Hematopoietic multipotent progenitor cell (in vitro differentiated cells): ENCODE measurements at regions not wholly inside any gene's neighbourhood (a gene's known extent, or its start where the extent isn't known, plus 50 kb on each side); places are given as distances from the start of the nearest gene placed in this dataset.
"Not testable (repeated sequence)": the region's sequence is repeated elsewhere in the genome, so short reads cannot be mapped to it uniquely, and the experiment has no call there.

Source experiments
- DNase-seq, 3 donors: peaks; one replicate each; pipeline ENCODE4 v3.0.0-alpha.2; 2011 to 2015; ENCODE audit warnings: low read depth in 2 of 3, low spot score in 2 of 3

GRCh38 chr5:52255308-52255707 is 532.4 kb upstream of the ITGA1 start:
- no peak for DNase-seq

- no peak for DNase-seq
Observed at GRCh38 chr5:52262844-52263243, 524.9 kb upstream of the ITGA1 start.

DNA sequence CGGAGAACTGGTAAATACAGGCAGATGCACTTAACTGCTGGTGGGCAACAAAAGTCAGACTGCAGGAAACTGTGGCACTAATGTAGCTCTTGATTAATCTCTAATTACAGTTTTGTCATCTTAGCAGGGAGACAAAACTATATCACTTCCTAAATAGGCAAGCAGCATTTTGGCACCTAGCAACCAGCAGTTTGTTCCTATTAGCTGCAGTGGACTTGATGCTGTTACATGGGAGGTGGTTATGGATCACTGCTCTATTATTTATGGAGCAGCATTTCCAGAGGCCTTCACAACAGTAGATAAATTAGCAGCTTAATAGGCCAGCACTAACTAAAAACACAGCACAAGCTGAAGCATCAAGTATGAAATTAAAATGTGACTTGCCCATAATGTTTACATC is 518.3 kb upstream of the ITGA1 start:
- DNase-seq: no peak

GRCh38 chr5:52269859-52270258 is 517.9 kb upstream of the ITGA1 start:
- DNase-seq: no peak

DNA sequence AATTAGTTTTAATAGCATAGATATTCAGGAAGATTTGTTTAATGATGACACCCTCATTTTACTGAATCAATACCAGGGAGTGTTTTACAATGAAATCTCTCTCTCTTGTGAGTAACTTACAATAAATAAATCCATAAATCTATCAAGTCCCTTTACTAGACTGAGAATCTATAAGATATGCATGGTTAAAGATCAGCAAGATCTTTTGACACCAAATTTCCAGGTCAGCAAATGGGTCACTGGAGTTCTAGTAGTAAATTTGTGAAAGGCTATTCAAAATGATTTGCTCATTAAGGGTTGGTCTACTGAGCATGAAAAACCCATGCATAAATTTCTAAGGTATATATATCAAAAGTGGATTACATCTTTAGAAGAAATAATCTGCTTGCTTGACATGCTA is 512.1 kb upstream of the ITGA1 start:
- no peak for DNase-seq

DNA sequence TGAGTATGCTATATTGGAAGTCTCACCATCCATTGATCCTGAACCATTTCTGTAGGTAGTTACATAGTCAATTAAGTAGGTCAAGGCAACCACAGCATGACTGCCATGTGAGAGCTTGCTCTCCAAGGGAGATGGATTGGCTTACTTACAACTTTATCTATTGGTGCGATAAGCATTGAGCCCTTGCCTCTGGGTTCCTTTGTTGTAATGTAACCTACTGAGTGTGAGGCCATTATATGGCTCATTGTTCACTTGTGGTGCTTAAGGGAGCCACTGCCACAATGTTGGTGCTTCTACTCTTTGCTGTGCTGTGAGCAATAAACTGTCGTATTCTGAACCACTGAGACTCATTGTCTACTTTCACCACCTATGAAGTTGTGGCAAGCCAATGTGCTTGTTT is 510.6 kb upstream of the ITGA1 start:
- DNase-seq: no peak

DNA sequence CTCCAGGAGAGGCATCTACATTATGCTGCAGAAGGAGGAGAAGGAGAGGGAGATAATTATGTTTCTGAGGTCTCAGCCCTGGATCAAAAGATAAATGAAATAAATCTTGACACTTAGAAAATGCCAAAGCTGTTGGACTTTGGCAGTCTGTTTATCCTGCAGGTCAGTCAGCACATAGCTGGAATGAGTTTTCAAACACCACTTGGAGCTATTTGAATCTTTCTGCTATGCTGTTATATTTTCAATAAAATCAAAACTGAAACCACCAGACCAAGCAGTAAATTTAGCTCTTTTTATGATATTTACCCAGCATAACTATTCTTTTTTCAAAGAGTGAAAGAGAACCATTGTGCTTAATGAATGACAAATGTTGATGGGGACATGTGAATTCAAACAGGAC is 505.1 kb upstream of the ITGA1 start:
- DNase-seq: no peak

GRCh38 chr5:52283221-52283620 is 504.5 kb upstream of the ITGA1 start:
- no peak for DNase-seq

- no peak for DNase-seq
Observed at GRCh38 chr5:52300703-52301372, 486.9 kb upstream of the ITGA1 start.

- not testable (repeated sequence) for DNase-seq
Observed at GRCh38 chr5:52304816-52305215, 482.9 kb upstream of the ITGA1 start.

DNA sequence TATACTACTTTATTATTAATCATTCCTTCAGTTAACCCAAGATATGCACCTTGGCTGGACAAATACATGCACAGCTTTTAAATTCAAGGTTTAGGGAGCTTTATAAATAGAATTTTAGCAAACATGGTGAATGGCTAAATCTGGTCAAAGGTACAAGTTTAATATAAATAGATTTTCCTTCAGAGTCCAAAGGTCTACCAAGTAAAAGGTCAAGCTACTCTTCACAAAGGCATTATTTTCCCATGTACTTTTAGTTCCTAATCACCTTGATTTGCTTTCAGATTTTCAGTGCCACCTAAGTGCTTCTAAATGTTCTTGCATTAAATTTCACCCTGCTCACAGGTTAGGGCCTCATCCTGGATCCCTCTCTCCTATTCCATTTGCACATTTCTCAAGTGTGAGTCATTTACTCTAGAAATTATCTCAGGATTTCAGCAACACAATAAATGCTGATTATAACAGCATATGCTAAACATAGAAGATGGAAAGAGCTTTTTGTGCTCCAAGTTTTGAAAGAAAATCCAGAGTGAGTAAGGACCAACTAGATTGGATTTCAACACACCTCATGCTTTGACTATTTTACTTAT is 459.4 kb upstream of the ITGA1 start:
- no peak for DNase-seq

- DNase-seq: no peak
Observed at GRCh38 chr5:52331725-52332124, 456.0 kb upstream of the ITGA1 start.

DNA sequence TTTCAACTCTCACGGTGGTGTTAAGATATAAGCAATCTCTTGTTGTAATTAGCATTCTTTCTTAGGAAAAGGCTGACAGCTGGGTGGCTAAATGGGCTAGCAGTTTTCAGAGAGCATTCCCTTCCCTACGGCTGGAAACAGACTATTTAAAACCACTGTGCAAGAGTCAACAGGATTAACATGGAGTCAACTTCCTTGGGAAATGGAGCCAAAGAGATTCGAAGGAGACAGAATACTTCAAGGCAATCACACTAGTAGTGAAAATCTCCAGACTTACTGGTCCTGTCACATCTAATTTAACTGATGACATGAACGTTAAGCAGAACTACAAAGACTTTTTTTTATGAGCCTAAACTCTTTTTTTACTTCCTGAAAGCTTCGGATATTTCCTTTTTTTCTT is 453.3 kb upstream of the ITGA1 start:
- DNase-seq: no peak

DNA sequence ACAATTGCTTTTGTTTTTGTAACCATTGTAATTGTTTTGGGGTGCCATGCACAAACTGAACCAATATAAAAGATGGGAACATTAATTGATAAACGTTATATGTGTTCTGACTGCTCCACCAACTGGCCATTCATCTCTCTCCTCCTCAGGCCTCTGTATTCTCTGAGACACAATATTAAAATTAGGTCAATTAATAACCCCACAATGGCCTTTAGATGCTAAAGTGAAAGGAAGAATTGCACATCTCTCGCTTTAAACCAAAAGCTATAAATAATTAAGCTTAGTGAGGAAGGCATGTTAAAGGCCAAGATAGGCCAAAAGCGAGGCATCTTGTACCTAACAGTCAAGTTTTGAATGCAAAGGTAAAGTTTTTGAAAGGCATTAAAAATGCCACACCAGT is 448.4 kb upstream of the ITGA1 start:
- DNase-seq: no peak

GRCh38 chr5:52342361-52342760 is 445.4 kb upstream of the ITGA1 start:
- no peak for DNase-seq

DNA sequence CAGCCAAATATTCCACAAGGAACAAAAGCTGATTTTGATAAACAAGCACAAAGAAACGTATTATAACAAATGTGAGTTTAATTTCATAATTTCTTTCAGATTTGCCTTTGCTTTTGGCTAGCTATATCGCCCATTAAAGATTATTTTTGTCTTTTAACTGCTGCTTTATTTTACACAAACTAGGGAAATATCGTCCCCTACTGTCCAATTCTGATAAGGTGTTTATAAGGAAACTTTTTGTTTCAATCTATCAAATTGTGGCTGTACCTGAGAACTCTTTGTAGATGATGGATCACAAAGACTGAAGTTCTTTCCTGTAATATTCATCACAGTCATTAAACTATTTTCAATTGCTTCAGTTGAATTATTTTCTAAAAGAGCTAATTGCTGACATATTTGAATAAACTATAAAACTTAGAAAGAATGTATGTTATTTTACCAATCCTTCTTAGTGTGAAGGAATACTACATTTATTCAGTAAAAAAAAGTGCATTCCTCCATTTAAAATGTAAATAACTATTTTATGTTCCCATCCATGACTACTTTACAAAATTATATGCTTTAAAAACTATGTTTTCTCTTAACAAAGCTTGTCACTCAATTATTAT is 431.3 kb upstream of the ITGA1 start:
- peak in 1 of 3 donors; percentile 14 for DNase-seq

DNA sequence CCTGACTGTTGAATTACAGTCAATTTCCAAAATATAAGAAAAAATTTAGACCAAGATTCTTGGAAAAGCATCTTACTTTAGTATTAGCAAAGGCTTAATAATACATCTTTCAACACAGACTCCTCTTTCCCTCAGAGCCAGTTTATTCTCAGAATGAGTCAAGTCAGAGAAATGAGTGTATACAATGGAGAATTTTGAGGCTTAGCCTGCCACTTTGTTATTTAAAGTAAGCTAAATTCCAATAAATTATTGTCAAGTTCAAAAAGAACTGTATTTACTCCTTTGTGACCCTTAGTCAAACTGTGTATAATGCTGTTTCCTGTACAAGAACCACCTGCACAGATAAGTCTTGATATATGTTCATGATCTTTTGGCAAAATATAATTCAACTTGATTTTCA is 428.5 kb upstream of the ITGA1 start:
- no peak for DNase-seq

GRCh38 chr5:52360985-52361384 is 426.7 kb upstream of the ITGA1 start:
- DNase-seq: no peak

- no peak for DNase-seq
Observed at GRCh38 chr5:52374286-52374685, 413.4 kb upstream of the ITGA1 start.

- DNase-seq: no peak
Observed at GRCh38 chr5:52375969-52376368, 411.7 kb upstream of the ITGA1 start.

DNA sequence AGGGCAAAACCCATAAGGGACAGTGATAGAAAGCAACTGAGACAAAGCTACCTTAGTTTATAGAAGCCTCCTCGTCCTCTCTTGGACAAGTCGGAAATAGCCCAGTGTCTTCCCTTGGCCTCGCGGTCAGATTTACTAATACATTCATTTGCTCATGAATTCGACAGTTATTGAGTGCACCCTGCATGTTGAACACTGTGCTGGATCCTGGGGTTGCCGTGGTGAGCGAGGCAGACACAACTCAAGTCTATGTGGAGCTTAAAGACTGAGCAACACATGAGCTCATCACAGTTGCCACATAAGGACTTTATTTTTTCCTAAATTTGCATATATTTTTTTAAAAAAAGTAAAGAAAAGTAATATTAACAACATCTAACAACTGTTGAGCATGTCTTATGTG is 411.1 kb upstream of the ITGA1 start:
- no peak for DNase-seq

DNA sequence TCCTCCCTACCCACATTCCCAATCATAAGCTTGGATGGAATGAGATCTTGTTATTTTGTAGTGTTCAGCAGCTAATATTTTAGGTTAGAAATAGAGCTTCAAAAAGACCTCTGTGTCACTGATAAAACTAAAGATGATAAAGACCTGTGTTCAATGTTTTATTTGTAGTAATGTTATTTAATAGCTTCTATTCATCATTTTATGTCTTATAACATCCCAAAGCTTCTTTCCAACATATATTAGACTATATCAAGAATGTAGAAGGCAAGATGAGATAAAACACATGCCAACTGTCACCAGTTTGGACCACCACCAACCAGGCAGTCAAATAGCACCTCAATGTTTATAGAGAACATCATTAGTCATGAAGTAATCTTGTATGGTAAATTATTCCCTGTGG is 409.5 kb upstream of the ITGA1 start:
- DNase-seq: no peak

- no peak for DNase-seq
Observed at GRCh38 chr5:52388349-52388748, 399.4 kb upstream of the ITGA1 start.
